GM18511 (cell line): ENCODE measurements at regions not wholly inside any gene's neighbourhood (a gene's known extent, or its start where the extent isn't known, plus 50 kb on each side); places are given as distances from the start of the nearest gene placed in this dataset.

Experiments
- ATAC-seq: cut with Tn5 transposase; IDR thresholded peaks from one replicate; pipeline ENCODE4 v1.9.1; 2021; ENCODE audit warnings: mild to moderate bottlenecking, moderate library complexity; ENCODE audit not compliant: unreplicated experiment

DNA sequence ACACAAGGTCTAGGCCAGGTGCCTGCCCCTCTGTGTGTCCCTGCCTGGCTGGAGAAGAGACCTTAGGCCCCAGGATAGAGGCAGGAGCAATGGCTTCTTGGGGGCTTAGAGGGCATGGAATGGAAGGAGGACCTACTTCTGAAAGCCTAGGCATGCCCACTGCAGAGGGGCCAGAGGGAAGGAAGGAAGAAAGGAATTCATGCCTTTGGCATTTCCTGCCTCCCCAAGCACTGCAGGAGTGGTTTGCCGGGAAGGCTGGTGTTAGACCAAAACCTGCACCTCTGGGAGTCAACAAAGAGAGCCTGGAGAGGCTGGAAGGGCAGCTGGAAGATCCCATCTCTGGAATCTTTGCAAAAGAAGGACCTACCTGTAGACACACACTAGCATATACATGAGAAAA, 50.7 kb upstream of the KCNE2 start:
- no peak for ATAC-seq
